Loucy (cell line): ENCODE measurements at regions not wholly inside any gene's neighbourhood (a gene's known extent, or its start where the extent isn't known, plus 50 kb on each side); places are given as distances from the start of the nearest gene placed in this dataset.

ENCODE experiments used
- H2AFZ ChIP-seq: fragments of 200-600 bp; sonication (generic); 2 replicates; pipeline ENCODE4 v1.6.0; 2016; ENCODE audit warnings: antibody characterized with exemption, mild to moderate bottlenecking, low read length, moderate library complexity
- H3F3A ChIP-seq: fragments of 200-600 bp; 2 replicates; pipeline ENCODE4 v1.6.0; 2016; ENCODE audit warnings: antibody characterized with exemption, low read depth, mild to moderate bottlenecking
- H3K27me3 ChIP-seq: fragments of 200-600 bp; sonication (generic); 2 replicates; pipeline ENCODE4 v1.6.1; 2014; ENCODE audit warnings: low read length, mild to moderate bottlenecking; ENCODE audit not compliant: insufficient read depth, poor library complexity, severe bottlenecking
- H3K36me3 ChIP-seq: fragments of 200-600 bp; sonication (generic); 2 replicates; pipeline ENCODE4 v1.6.1; 2016; ENCODE audit warnings: low read length; ENCODE audit not compliant: insufficient read depth
- H3K4me1 ChIP-seq: fragments of 200-600 bp; sonication (generic); 2 replicates; pipeline ENCODE4 v1.5.1; 2014; ENCODE audit warnings: low read length, mild to moderate bottlenecking; ENCODE audit not compliant: insufficient read depth, poor library complexity, severe bottlenecking
- H3K4me2 ChIP-seq: fragments of 200-600 bp; sonication (generic); 2 replicates; pipeline ENCODE4 v1.6.0; 2014; ENCODE audit warnings: antibody characterized with exemption, low read length, low read depth, mild to moderate bottlenecking; ENCODE audit not compliant: poor library complexity, severe bottlenecking
- H3K4me3 ChIP-seq: fragments of 200-600 bp; sonication (generic); 2 replicates; pipeline ENCODE4 v1.5.1; 2014; ENCODE audit warnings: low read length, mild to moderate bottlenecking, mixed read lengths; ENCODE audit not compliant: poor library complexity, severe bottlenecking
- H3K79me2 ChIP-seq: fragments of 200-600 bp; sonication (generic); 2 replicates; pipeline ENCODE4 v1.6.1; 2014; ENCODE audit warnings: low read length; ENCODE audit not compliant: insufficient read depth
- H3K9ac ChIP-seq: fragments of 200-600 bp; sonication (generic); 2 replicates; pipeline ENCODE4 v1.6.0; 2014; ENCODE audit warnings: mild to moderate bottlenecking, low read depth, low read length, moderate library complexity; ENCODE audit not compliant: poor library complexity, severe bottlenecking
- H3K9me2 ChIP-seq: fragments of 200-600 bp; sonication (generic); replicated peaks from 2 replicates; pipeline ENCODE4 v1.6.1; 2016; ENCODE audit warnings: low read depth, low read length, mixed read lengths
- H3K9me3 ChIP-seq: fragments of 200-600 bp; sonication (generic); 2 replicates; pipeline ENCODE4 v1.6.1; 2014; ENCODE audit warnings: mild to moderate bottlenecking, antibody characterized with exemption, low read length, low read depth; ENCODE audit not compliant: insufficient read depth
- H4K20me1 ChIP-seq: fragments of 200-600 bp; sonication (generic); 2 replicates; pipeline ENCODE4 v1.6.0; 2014; ENCODE audit warnings: antibody characterized with exemption, low read length, mild to moderate bottlenecking; ENCODE audit not compliant: insufficient read depth, poor library complexity, severe bottlenecking
- EZH2phosphoT487 ChIP-seq: fragments of 200-600 bp; IDR thresholded peaks from 2 replicates; pipeline ENCODE4 v1.6.1; 2018; ENCODE audit warnings: antibody characterized with exemption, mild to moderate bottlenecking, moderate library complexity, borderline replicate concordance
- TF ChIP-seq, protein P1 (sequence below): fragments of 200-600 bp; sonication (generic); conservative IDR thresholded peaks from 2 replicates; pipeline ENCODE4 v1.5.1; 2014; ENCODE audit warnings: mild to moderate bottlenecking, antibody characterized with exemption, low read length

DNA sequence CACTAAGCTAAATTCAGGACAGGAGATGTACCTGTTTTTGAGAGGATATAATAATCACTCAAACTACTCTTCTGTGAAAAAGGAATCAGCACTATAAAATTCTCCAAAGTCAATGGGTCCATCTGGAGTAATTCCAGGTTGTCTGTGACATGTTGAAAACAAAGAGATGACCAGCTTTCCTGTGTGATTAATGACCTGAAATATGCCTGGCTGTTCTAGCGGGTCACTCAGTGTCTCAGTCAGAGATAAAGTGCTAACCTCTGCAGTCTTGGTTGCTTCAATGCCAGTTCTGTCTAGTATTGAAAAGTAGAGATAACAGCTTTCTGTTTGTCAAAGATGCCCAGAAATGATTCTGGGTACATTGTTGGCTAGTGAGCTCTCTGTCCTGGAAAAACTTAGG lies 722.6 kb upstream of the TENM4 start:
- Histone ChIP-seq H3K79me2 (no peaks in the 10 kb centered on the region), H3K9me3 (no peaks in the 10 kb centered on the region), H3K27me3 (no peaks in the 10 kb centered on the region), H3K4me2 (no peak overlapping the region), H3K36me3 (no peaks in the 10 kb centered on the region), H3K9ac (no peak overlapping the region), H3K9me2 (no peaks in the 10 kb centered on the region), H2AFZ (no peak overlapping the region), H3K4me3 (no peak overlapping the region), H3K4me1 (no peaks in the 10 kb centered on the region), H4K20me1 (no peaks in the 10 kb centered on the region), H3F3A (no peaks in the 10 kb centered on the region)
- no peak for TF ChIP-seq EZH2phosphoT487
- TF ChIP-seq, protein P1, sequence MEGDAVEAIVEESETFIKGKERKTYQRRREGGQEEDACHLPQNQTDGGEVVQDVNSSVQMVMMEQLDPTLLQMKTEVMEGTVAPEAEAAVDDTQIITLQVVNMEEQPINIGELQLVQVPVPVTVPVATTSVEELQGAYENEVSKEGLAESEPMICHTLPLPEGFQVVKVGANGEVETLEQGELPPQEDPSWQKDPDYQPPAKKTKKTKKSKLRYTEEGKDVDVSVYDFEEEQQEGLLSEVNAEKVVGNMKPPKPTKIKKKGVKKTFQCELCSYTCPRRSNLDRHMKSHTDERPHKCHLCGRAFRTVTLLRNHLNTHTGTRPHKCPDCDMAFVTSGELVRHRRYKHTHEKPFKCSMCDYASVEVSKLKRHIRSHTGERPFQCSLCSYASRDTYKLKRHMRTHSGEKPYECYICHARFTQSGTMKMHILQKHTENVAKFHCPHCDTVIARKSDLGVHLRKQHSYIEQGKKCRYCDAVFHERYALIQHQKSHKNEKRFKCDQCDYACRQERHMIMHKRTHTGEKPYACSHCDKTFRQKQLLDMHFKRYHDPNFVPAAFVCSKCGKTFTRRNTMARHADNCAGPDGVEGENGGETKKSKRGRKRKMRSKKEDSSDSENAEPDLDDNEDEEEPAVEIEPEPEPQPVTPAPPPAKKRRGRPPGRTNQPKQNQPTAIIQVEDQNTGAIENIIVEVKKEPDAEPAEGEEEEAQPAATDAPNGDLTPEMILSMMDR = no peak

DNA sequence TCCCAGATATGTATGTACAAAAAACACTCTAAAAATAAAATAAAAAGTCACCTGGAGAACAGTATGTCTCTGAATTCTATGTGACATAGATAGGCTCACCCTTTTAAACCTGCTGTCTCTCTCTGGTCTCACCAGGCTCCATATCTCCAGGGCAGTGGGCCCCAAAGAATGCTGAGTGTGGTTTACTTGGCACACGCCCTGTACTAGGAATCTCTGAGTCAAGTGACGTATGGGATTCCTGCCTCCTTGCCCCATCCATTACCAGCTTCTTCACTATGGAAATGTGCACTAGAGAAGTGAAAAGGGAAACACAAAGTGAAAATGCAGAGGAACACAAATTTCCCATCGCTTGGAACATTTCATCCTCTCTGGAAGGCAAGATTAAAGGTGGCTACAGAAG lies 722.2 kb upstream of the TENM4 start:
- H4K20me1 ChIP-seq = no peaks in the 10 kb centered on the region
- H3K9ac ChIP-seq = no peak overlapping the region
- H2AFZ ChIP-seq = no peak overlapping the region
- H3K36me3 ChIP-seq = no peaks in the 10 kb centered on the region
- no peaks in the 10 kb centered on the region for H3K27me3 ChIP-seq
- H3K4me2 ChIP-seq = no peak overlapping the region
- H3F3A ChIP-seq = no peaks in the 10 kb centered on the region
- H3K9me3 ChIP-seq = no peaks in the 10 kb centered on the region
- H3K79me2 ChIP-seq = no peaks in the 10 kb centered on the region
- H3K4me1 ChIP-seq = no peaks in the 10 kb centered on the region
- TF ChIP-seq EZH2phosphoT487 = no peak
- TF ChIP-seq, protein P1 = no peak
- no peak overlapping the region for H3K4me3 ChIP-seq
- no peaks in the 10 kb centered on the region for H3K9me2 ChIP-seq

DNA sequence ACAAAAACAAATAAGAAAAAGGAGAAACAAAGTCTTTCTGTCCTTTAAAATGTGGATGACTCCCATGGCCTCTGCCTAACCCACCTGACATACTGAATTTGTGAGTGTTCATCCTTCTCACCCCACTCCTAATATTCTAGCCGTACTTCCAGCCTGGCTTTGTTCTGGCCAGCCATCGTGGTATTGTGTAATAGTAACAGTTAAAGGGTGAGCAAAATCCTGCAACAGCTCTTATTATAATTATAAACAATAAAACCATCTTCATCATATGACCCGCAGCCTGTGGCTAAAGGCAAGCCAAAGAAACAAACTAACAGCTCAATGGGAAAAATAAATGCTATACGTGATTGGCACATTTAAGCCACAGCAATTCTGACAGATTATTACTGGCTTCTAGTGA lies 721.6 kb upstream of the TENM4 start:
- H3K9me3 ChIP-seq = no peaks in the 10 kb centered on the region
- H2AFZ ChIP-seq = no peak overlapping the region
- H3K27me3 ChIP-seq = no peaks in the 10 kb centered on the region
- H3K79me2 ChIP-seq = no peaks in the 10 kb centered on the region
- H3K4me1 ChIP-seq = no peaks in the 10 kb centered on the region
- TF ChIP-seq, protein P1 = no peak
- TF ChIP-seq EZH2phosphoT487 = no peak
- H3K4me2 ChIP-seq = no peak overlapping the region
- no peaks in the 10 kb centered on the region for H3F3A ChIP-seq
- H4K20me1 ChIP-seq = no peaks in the 10 kb centered on the region
- H3K9ac ChIP-seq = no peak overlapping the region
- H3K9me2 ChIP-seq = no peaks in the 10 kb centered on the region
- H3K36me3 ChIP-seq = no peaks in the 10 kb centered on the region
- H3K4me3 ChIP-seq = no peak overlapping the region
